Tibial nerve (tissue), 4 donors: ENCODE measurements at regions not wholly inside any gene's neighbourhood (a gene's known extent, or its start where the extent isn't known, plus 50 kb on each side); places are given as distances from the start of the nearest gene placed in this dataset.

Experiments used
- CTCF ChIP-seq, 5 experiments: fragments of 200-600 bp in 3 of 5; fragments of 450-650 bp in 2 of 5; sonication (generic) in 3 of 5; IDR thresholded peaks; one replicate each; pipeline ENCODE4 v1.5.1; 2016 to 2019; ENCODE audit warnings: antibody characterized with exemption in 5 of 5, mild to moderate bottlenecking in 3 of 5, moderate library complexity in 2 of 5
- EP300 ChIP-seq, 2 donors: sonication (generic); formaldehyde crosslinking; IDR thresholded peaks; one replicate each; pipeline ENCODE4 v1.6.1; 2017; ENCODE audit warnings: antibody characterized with exemption in 2 of 2, mild to moderate bottlenecking in 1 of 2

- TF ChIP-seq EP300 (IDR thresholded peaks at IDR 0.05) = no peak
- no peak for TF ChIP-seq CTCF (IDR thresholded peaks at IDR 0.05)
Measured at GRCh38 chr1:222073307-222073995, 331.6 kb upstream of the DUSP10 start.
